Fibroblast of pulmonary artery (primary cell): ENCODE measurements at regions not wholly inside any gene's neighbourhood (a gene's known extent, or its start where the extent isn't known, plus 50 kb on each side); places are given as distances from the start of the nearest gene placed in this dataset.

Experiments used
- DNase-seq: peaks from one replicate; pipeline ENCODE4 v3.0.0-alpha.2; 2010; ENCODE audit warnings: low read depth
- H3K4me3 ChIP-seq: replicated peaks from 2 replicates; pipeline ENCODE4 v1.5.1; 2011; ENCODE audit warnings: low read depth, mild to moderate bottlenecking, control low read depth, low read length, moderate library complexity
- CTCF ChIP-seq: IDR thresholded peaks from 2 replicates; pipeline ENCODE4 v1.5.1; 2011; ENCODE audit warnings: mild to moderate bottlenecking, control low read depth, low read length, inconsistent platforms; ENCODE audit errors: missing control alignments

GRCh38 chr7:34389332-34390078, 268.5 kb upstream of the NPSR1 start:
- no peak for DNase-seq
- TF ChIP-seq CTCF = no peak
- H3K4me3 ChIP-seq = no peak overlapping the region

GRCh38 chr7:34390103-34390502, 267.9 kb upstream of the NPSR1 start:
- DNase-seq = no peak
- no peak overlapping the region for H3K4me3 ChIP-seq
- no peak for TF ChIP-seq CTCF

GRCh38 chr7:34392972-34393371, 265.0 kb upstream of the NPSR1 start:
- TF ChIP-seq CTCF = no peak
- no peak overlapping the region for H3K4me3 ChIP-seq
- no peak for DNase-seq

GRCh38 chr7:34396437-34397064, 261.5 kb upstream of the NPSR1 start:
- no peak overlapping the region for H3K4me3 ChIP-seq
- DNase-seq = no peak
- TF ChIP-seq CTCF = no peak

- DNase-seq = no peak
- H3K4me3 ChIP-seq = no peak overlapping the region
- no peak for TF ChIP-seq CTCF
Measured at GRCh38 chr7:34401776-34402175, 256.2 kb upstream of the NPSR1 start.

- DNase-seq = no peak
- H3K4me3 ChIP-seq = no peak overlapping the region
- TF ChIP-seq CTCF = no peak
Measured at GRCh38 chr7:34406848-34407530, 251.0 kb upstream of the NPSR1 start.
